HAP-1 (cell line): ENCODE measurements at regions not wholly inside any gene's neighbourhood (a gene's known extent, or its start where the extent isn't known, plus 50 kb on each side); places are given as distances from the start of the nearest gene placed in this dataset.
"Not testable (repeated sequence)": the region's sequence is repeated elsewhere in the genome, so short reads cannot be mapped to it uniquely, and the experiment has no call there.

ENCODE experiments used
- DNase-seq, 2 experiments: peaks; one replicate each; pipeline ENCODE4 v3.0.0-alpha.2; 2016 to 2020; ENCODE audit warnings: low spot score in 2 of 2
- H3K27me3 ChIP-seq: fragments of 250-450 bp; sonication (Bioruptor Pico); 2 replicates; pipeline ENCODE4 v1.5.1; 2020; ENCODE audit warnings: low read depth, mild to moderate bottlenecking, moderate library complexity
- H3K36me3 ChIP-seq: fragments of 250-450 bp; sonication (Bioruptor Pico); replicated peaks from 2 replicates; pipeline ENCODE4 v1.5.1; 2020; ENCODE audit warnings: mild to moderate bottlenecking
- H3K4me1 ChIP-seq: fragments of 250-450 bp; sonication (Bioruptor Pico); 2 replicates; pipeline ENCODE4 v1.5.1; 2020; ENCODE audit warnings: mild to moderate bottlenecking
- H3K4me3 ChIP-seq: fragments of 250-450 bp; sonication (Bioruptor Pico); 2 replicates; pipeline ENCODE4 v1.5.1; 2020; ENCODE audit warnings: mild to moderate bottlenecking, moderate library complexity
- H3K9me3 ChIP-seq: fragments of 250-450 bp; sonication (Bioruptor Pico); 2 replicates; pipeline ENCODE4 v1.5.1; 2020; ENCODE audit warnings: mild to moderate bottlenecking, moderate library complexity
- in situ Hi-C: fragments of 300-500 bp; cut with MboI; formaldehyde crosslinking; loops from 3 replicates; pipeline ENCODE4 v1.14.3; 2020; ENCODE audit warnings: low sequenced_read_pairs, inconsistent platforms, mixed read lengths

DNA sequence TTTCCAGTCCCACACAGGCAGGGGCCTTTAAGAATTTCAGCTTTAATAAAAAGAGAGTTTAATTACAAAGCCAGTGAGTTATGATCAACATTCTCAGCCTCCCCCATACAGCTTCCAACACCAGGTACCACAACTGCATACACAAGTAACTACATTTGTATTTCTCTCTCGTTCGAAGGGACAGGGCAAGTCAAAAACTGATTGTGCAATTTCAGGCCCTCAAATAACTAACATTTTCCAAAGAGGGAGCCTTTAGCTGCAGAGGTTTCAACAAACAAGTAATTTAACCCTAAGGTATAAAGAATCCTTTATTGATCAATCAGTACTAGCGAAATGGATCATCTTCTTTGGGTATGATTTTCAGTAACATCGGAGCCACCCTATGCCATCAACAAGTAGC, 142.4 kb downstream of the ZNF281 start:
- Histone ChIP-seq H3K9me3 (no peaks in the 10 kb centered on the region), H3K4me3 (no peak overlapping the region), H3K36me3 (no peaks in the 10 kb centered on the region), H3K4me1 (no peaks in the 10 kb centered on the region), H3K27me3 (no peaks in the 10 kb centered on the region)
- DNase-seq: no peak
- in situ Hi-C loops: no loop called here

DNA sequence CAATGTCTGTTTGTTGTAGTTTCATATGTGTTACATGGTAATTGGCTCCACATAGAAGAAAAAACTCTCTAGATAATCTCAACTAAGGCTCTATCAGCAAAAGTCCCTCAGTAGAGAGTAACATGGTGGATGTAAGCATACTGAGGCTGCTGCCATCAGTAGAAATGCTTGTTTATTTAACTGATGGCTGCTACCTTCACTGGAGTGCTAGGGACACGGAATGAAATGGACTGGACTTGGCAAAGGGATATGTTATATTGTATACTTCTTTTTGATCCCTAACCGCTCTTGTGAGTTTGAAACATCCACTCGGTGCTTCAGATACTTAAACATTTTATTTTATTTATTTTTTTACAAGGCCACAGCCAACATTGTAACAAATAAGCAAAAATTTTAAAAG, 143.0 kb downstream of the ZNF281 start:
- H3K36me3 ChIP-seq: no peaks in the 10 kb centered on the region
- no peaks in the 10 kb centered on the region for H3K4me1 ChIP-seq
- H3K4me3 ChIP-seq: no peak overlapping the region
- in situ Hi-C loops: no loop called here
- no peak for DNase-seq
- no peaks in the 10 kb centered on the region for H3K27me3 ChIP-seq
- no peaks in the 10 kb centered on the region for H3K9me3 ChIP-seq

DNA sequence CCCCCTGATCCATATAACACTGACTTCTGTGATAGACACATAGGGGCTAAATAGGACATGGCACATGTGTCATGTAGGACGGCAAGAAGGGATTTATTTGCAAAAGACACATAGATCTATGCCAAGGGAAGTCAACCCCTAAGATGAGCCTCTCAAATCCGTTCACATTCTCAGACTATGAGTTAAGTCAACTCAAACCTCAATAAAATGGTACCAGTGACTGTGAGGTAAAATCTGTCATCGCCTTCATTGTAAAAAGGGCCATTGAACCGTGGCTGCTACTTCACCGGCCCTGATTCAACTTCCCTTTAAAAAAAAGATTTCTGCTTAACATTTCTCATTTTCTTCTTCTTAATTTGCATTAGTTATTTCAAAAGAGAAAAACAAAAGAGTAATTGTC, 144.0 kb downstream of the ZNF281 start:
- Histone ChIP-seq H3K4me3 (no peak overlapping the region), H3K4me1 (no peaks in the 10 kb centered on the region), H3K27me3 (no peaks in the 10 kb centered on the region), H3K9me3 (no peaks in the 10 kb centered on the region), H3K36me3 (no peaks in the 10 kb centered on the region)
- in situ Hi-C loops: no loop called here
- no peak for DNase-seq

DNA sequence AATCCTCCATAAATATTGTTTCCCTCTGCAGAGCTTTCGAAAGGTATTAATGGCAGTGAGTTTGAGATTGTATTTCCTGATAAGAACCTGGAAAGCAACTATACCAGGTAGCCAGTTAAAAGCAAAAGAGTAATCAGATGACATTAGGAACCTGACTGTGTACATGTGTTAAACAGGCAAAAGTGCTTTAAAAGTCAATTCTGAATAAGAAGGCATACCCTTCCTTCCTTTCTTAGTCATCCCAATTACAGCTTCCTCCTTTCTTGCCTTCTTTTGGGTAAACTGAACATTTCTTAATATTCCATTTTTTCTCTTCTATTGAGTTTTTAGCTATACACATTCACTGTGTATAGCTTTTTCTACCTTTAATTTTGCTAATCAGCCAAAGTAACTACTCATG, 144.7 kb downstream of the ZNF281 start:
- H3K4me1 ChIP-seq: no peaks in the 10 kb centered on the region
- in situ Hi-C loops: no loop called here
- H3K9me3 ChIP-seq: no peaks in the 10 kb centered on the region
- H3K36me3 ChIP-seq: no peaks in the 10 kb centered on the region
- DNase-seq: no peak
- no peak overlapping the region for H3K4me3 ChIP-seq
- H3K27me3 ChIP-seq: no peaks in the 10 kb centered on the region

DNA sequence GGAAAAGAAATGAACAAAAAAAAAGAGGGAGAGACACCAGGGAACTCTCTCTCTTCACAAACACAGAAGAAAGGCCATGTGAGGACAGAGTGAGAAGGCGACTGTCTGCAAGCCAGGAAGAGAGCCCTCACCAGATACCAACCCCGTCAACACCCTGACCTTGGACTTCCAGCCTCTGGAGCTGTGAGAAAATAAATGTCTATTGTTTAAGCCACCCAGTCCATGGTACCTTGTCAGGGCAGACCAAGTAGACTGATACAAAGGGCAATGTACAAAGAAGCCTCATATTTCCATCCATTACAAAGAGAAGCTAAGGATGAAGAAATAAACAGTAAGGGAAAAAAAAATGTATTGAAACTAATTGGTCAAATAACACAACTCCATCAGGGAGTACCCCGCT, 146.6 kb downstream of the ZNF281 start:
- H3K9me3 ChIP-seq: no peaks in the 10 kb centered on the region
- no peak overlapping the region for H3K4me3 ChIP-seq
- in situ Hi-C loops: no loop called here
- H3K4me1 ChIP-seq: no peaks in the 10 kb centered on the region
- H3K36me3 ChIP-seq: no peaks in the 10 kb centered on the region
- no peak for DNase-seq
- no peaks in the 10 kb centered on the region for H3K27me3 ChIP-seq

DNA sequence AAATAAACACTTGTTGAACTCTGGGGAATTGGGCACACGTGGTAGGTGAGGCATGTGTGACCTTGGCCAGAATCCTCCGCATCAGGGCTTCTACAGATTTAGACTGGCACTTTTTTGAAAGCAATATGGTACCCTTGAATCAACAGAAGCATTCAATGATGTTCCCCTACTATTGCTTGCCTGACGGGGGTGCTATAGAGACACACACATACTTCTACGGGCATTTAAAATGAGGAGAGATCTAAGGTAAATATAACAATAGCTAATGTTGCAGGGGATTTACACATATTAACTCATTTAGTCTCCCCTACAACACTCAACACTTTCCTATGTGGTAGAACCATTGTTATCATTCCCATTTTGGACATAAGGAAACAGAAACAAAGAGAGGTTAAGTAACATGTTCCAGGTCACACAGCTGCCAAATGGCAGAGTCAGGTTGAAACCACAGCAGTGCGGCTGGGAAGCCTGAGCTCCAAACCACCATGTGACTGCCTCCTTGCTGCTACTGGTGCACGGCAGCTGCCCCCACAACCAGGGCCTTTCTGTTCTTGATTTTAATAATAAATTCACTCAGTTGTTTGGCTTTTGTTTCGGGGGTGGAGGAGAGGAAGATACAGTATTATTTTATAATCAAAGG, 147.4 kb downstream of the ZNF281 start:
- in situ Hi-C loops: no loop called here
- Histone ChIP-seq H3K4me3 (no peak overlapping the region), H3K36me3 (no peaks in the 10 kb centered on the region), H3K27me3 (no peaks in the 10 kb centered on the region), H3K9me3 (no peaks in the 10 kb centered on the region), H3K4me1 (no peaks in the 10 kb centered on the region)
- DNase-seq: no peak

DNA sequence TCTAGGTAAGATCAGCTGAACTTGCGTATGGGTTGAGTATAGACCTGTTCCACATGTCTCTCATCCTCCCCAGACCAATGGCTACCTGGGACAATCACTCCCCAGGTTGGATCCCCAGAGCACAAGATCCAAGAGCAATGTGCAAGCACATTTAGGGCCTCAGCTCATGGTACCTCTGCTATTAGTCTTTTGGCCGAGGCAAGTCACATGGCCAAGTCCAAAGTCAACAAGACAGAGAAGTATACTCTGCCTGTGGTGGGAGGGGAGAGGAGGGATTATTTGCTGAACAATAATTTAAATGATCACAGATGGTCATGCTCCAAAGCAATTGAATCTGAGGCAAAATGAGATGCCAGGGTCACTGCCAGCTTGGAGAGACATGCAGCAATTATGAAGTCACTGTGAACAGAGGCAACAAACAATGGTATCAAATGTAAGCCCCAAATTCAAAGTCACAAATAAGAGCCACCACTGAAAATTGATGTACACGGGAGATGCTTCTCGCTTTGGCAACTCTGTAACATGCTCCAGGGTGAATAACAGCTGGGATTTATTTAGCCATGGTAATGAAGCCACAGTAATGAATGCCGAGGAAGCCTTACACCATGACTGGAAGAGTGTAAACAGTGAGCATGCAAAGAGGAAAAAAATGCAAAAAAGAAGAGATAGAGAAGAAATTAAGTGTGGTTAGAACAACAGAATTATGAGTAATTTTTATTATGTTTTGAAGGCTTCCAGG, 149.1 kb downstream of the ZNF281 start:
- Histone ChIP-seq H3K36me3 (no peaks in the 10 kb centered on the region), H3K4me1 (no peaks in the 10 kb centered on the region), H3K9me3 (no peaks in the 10 kb centered on the region), H3K27me3 (no peaks in the 10 kb centered on the region), H3K4me3 (no peak overlapping the region)
- in situ Hi-C loops: no loop called here
- DNase-seq: no peak

DNA sequence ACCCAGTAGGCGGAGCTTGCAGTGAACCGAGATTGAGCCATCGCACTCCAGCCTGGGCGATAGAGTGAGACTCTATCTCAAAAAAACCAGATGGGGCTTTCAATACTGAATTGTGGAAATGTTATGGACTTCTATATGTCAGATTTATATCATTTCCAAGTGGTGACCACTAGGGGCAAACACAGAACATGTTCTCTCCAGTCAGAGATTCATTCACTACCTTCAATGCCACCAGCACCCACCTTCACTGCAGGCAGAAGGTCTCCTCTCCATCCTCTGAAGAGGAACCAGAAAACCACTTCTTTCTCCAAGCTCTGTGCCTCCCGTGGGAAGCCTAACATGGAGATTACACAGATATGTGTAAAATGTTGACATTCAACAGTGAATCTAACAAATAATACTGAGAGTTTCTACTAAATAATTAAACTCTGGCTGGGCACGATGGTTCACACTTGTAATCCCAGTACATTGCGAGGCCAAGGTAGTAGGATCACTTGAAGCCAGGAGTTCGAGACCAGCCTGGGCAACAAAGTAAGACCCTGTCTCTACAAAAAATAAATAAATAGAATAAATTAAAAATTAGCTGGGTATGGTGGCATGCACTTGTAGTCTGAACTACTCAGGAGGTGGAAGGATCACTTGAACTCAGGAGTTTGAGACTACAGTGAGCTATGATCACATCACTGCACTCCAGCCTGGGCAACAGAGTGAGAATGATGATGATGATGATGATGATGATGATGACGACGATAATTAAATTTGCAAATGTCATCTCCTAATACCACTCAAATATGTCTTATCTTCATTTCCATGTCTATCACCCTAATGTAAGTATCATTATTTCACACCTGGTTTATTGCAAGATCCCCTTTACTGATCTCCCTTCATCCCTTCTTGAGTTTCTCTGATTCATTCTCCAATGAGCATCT, 151.1 kb downstream of the ZNF281 start:
- in situ Hi-C loops: no loop called here
- peak; percentile 33 to 52 for DNase-seq
- H3K4me1 ChIP-seq: no peaks in the 10 kb centered on the region

DNA sequence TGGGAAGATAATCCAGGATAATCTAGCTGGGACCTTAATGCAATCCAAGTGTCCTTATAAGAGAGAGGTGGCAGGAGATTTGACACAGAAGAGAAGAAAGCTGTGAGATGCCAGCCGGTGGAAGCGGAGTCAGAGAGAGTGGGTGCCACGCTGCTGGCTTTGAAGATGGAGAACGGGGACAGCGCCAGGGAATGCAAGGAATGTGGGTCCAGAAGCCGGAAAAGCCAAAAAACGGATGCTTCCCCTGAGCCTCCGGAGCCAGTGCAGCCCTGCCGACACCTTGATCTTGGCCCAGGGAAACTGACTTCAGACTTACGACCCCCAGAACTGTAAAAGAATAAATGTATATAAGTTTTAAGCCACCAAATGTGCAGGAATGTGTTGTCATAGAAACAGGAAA, 152.6 kb downstream of the ZNF281 start:
- Histone ChIP-seq H3K4me3 (no peak overlapping the region), H3K27me3 (no peaks in the 10 kb centered on the region), H3K9me3 (no peaks in the 10 kb centered on the region), H3K36me3 (no peaks in the 10 kb centered on the region), H3K4me1 (no peaks in the 10 kb centered on the region)
- in situ Hi-C loops: no loop called here
- no peak for DNase-seq

More for the DNA sequence above, 151.1 kb downstream of the ZNF281 start:
- Histone ChIP-seq H3K4me3 (no peak overlapping the region), H3K27me3 (no peaks in the 10 kb centered on the region), H3K36me3 (no peaks in the 10 kb centered on the region), H3K9me3 (no peaks in the 10 kb centered on the region)

DNA sequence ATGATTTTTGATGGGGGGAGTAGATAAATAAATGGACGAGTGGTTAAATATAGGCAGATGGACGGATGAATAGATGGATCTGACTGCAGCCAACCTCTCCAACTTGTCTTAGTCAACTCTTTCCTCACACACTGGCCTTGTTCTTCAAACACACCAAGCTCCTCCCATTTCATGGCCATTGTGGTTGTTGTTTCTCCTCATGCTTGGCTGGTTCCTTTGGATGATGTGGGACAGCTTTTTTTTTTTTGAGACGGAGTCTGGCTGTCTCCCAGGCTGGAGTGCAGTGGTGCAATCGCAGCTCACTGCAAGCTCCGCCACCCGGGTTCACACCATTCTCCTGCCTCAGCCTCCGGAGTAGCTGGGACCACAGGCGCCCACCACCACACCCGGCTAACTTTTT, 155.2 kb downstream of the ZNF281 start:
- in situ Hi-C loops, H3K27me3 ChIP-seq, H3K9me3 ChIP-seq, H3K4me3 ChIP-seq, DNase-seq, H3K36me3 ChIP-seq, H3K4me1 ChIP-seq: not testable (repeated sequence)

DNA sequence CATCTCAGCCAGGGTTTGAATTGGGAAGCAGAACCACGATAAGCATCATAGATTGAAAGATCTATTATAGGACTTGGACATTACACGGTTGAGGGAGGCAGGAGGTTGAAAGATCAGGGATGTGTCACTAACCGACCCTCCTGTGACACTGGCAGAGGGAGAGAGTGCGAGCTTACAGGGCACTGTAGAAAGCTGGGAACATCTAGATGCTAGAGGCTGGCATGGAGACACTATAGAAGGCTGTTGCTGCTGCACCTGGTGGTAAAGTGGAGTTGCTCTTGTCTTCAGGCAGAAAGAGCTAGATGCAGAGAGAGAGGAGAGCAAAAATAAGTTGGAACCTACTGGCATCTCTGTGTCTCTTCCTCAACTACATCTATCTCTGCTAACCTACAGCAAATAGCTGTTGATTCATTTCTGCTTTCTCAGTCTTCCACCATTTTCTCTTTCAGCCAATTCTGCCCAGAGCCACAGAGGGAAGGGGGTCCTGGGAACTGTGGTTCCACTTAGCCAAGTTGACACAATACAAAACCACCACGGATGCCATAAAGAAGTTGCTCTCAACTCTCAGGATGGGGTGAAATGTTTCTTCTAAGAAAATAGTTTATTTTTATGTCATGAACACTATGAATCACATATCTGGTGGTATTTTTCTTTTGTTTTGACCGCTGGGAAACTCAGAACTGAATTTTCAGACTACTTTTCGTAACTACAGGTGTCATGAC, 155.9 kb downstream of the ZNF281 start:
- no peaks in the 10 kb centered on the region for H3K27me3 ChIP-seq
- no peaks in the 10 kb centered on the region for H3K4me1 ChIP-seq
- no peaks in the 10 kb centered on the region for H3K9me3 ChIP-seq
- DNase-seq: no peak
- in situ Hi-C loops: no loop called here
- no peaks in the 10 kb centered on the region for H3K36me3 ChIP-seq
- no peak overlapping the region for H3K4me3 ChIP-seq

DNA sequence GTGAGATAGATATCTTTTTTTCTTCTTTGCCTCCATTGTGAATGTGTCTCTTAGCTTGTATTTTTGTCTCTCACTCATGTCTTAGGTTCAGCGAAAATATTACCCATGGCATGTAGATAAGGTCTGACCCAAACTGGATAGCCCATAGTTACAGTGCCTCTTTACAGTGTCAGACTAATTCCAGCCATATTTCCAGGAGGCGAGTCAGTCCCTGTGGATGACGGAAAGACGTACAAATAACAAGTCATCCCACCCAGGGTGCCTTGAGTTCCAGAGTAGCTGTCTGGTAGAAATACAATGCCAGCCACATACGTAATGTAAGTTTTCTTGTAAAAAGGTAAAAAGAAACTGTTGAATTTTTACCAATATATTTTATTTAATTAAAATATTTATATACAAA, 157.3 kb downstream of the ZNF281 start:
- DNase-seq: no peak
- in situ Hi-C loops: no loop called here

DNA sequence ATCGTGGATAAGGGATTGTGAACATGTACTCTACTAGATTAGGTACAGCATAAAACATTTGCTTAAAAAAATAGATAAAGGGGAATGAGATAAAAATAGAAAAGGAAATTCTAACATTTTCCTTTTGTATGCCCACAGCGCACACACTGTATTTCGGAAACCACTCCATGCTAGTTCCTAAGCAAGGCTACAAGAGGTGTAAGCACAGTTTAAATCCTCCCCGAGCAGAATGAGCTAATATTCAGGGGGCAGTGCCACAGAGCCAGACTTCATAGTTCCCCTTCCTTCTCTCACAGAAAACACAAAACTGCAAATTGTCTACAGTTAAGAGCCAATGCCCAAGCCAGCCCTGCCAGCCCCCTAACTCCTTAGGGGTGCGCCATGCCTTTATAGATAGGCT, 159.4 kb downstream of the ZNF281 start:
- H3K4me1 ChIP-seq: peaks cover 10% of the 10 kb centered on the region; the same call in 1 of the 2 replicates
- in situ Hi-C loops: no loop called here
- H3K36me3 ChIP-seq: no peaks in the 10 kb centered on the region
- H3K4me3 ChIP-seq: no peak overlapping the region
- H3K9me3 ChIP-seq: no peaks in the 10 kb centered on the region
- DNase-seq: no peak
- H3K27me3 ChIP-seq: no peaks in the 10 kb centered on the region

More for the DNA sequence above, 157.3 kb downstream of the ZNF281 start:
- Histone ChIP-seq H3K36me3 (no peaks in the 10 kb centered on the region), H3K4me1 (peaks cover 10% of the 10 kb centered on the region; the same call in 1 of the 2 replicates), H3K4me3 (no peak overlapping the region), H3K9me3 (no peaks in the 10 kb centered on the region), H3K27me3 (no peaks in the 10 kb centered on the region)
